Lower leg skin (tissue), 4 donors: ENCODE measurements at regions not wholly inside any gene's neighbourhood (a gene's known extent, or its start where the extent isn't known, plus 50 kb on each side); places are given as distances from the start of the nearest gene placed in this dataset.

ENCODE experiments used
- DNase-seq, 2 donors: peaks; one replicate each; pipeline ENCODE4 v3.0.0-alpha.2; 2019; ENCODE audit warnings: low spot score in 2 of 2
- H3K4me3 ChIP-seq: fragments of 200-600 bp; sonication (generic); 2 replicates; pipeline ENCODE4 v1.5.1; 2017; ENCODE audit warnings: mild to moderate bottlenecking, low read depth; ENCODE audit not compliant: poor library complexity, severe bottlenecking
- CTCF ChIP-seq, 3 donors: fragments of 450-650 bp; IDR thresholded peaks; one replicate each; pipeline ENCODE4 v1.5.1; 2016; ENCODE audit warnings: antibody characterized with exemption in 3 of 3, mild to moderate bottlenecking in 3 of 3, moderate library complexity in 2 of 3
- POLR2A ChIP-seq, 2 donors: fragments of 450-650 bp; IDR thresholded peaks; one replicate each; pipeline ENCODE4 v1.6.1; 2016 to 2017; ENCODE audit warnings: antibody characterized with exemption in 2 of 2, mild to moderate bottlenecking in 1 of 2, moderate library complexity in 1 of 2
- WGBS, 2 donors: methylation state at CpG; one replicate each; pipeline ENCODE4 v1.1.5; 2018; 5-methylcytosine and 5-hydroxymethylcytosine counted together
- intact Hi-C: fragments of 100-400 bp; cut with DNase I; formaldehyde crosslinking; loops from one replicate; pipeline ENCODE4 v1.15.0; 2023; ENCODE audit warnings: low total_unique reads

GRCh38 chr2:16010951-16011620, 70.7 kb downstream of the MYCN start:
- 68 to 78% methylated on average over 2 of the region's 2 CpGs for WGBS, 2 donors
- intact Hi-C loops = no loop called here
- no peak for TF ChIP-seq CTCF (IDR thresholded peaks at IDR 0.05)
- TF ChIP-seq POLR2A (IDR thresholded peaks at IDR 0.05) = no peak
- H3K4me3 ChIP-seq = no peak overlapping the region
- no peak for DNase-seq

GRCh38 chr2:16010011-16010410, 69.7 kb downstream of the MYCN start:
- WGBS, 2 donors = 67 to 80% methylated on average over 3 of the region's 3 CpGs
- TF ChIP-seq POLR2A (IDR thresholded peaks at IDR 0.05) = no peak
- no peak for TF ChIP-seq CTCF (IDR thresholded peaks at IDR 0.05)
- no peak for DNase-seq
- intact Hi-C loops = no loop called here
- H3K4me3 ChIP-seq = no peak overlapping the region

GRCh38 chr2:16009560-16009959, 69.2 kb downstream of the MYCN start:
- TF ChIP-seq CTCF (IDR thresholded peaks at IDR 0.05) (no peak), POLR2A (IDR thresholded peaks at IDR 0.05) (no peak)
- no peak for DNase-seq
- intact Hi-C loops = no loop called here
- H3K4me3 ChIP-seq = no peak overlapping the region

GRCh38 chr2:16008856-16009255, 68.5 kb downstream of the MYCN start:
- intact Hi-C loops = no loop called here
- no peak overlapping the region for H3K4me3 ChIP-seq
- 83 to 84% methylated on average over 6 of the region's 6 CpGs for WGBS, 2 donors
- DNase-seq = no peak
- no peak for TF ChIP-seq POLR2A (IDR thresholded peaks at IDR 0.05)
- no peak for TF ChIP-seq CTCF (IDR thresholded peaks at IDR 0.05)

- H3K4me3 ChIP-seq = no peak overlapping the region
- TF ChIP-seq CTCF (IDR thresholded peaks at IDR 0.05) = no peak
- intact Hi-C loops = no loop called here
- no peak for DNase-seq
- WGBS, 2 donors = 63 to 66% methylated on average over 8 of the region's 8 CpGs
Observed at GRCh38 chr2:16008331-16008850, 68.0 kb downstream of the MYCN start.
